Skeletal muscle tissue (tissue), 3 donors: ENCODE measurements at regions not wholly inside any gene's neighbourhood (a gene's known extent, or its start where the extent isn't known, plus 50 kb on each side); places are given as distances from the start of the nearest gene placed in this dataset.
"Not testable (repeated sequence)": the region's sequence is repeated elsewhere in the genome, so short reads cannot be mapped to it uniquely, and the experiment has no call there.

Experiments
- H3K27ac ChIP-seq: one replicate; pipeline ENCODE4 v1.7.0; 2013; ENCODE audit warnings: mild to moderate bottlenecking, low read depth, low read length, inconsistent platforms
- H3K27me3 ChIP-seq, 3 donors: one replicate each; pipeline ENCODE4 v1.7.0; 2013; ENCODE audit warnings: low read length in 3 of 3; ENCODE audit not compliant: control insufficient read depth in 3 of 3, insufficient read depth in 3 of 3
- H3K36me3 ChIP-seq, 3 donors: one replicate each; pipeline ENCODE4 v1.7.0; 2013; ENCODE audit warnings: low read length in 3 of 3; ENCODE audit not compliant: control insufficient read depth in 3 of 3, insufficient read depth in 3 of 3
- H3K4me1 ChIP-seq, 3 donors: one replicate each; pipeline ENCODE4 v1.7.0; 2013; ENCODE audit warnings: low read length in 3 of 3, mild to moderate bottlenecking in 3 of 3; ENCODE audit not compliant: control insufficient read depth in 3 of 3, insufficient read depth in 3 of 3
- H3K4me3 ChIP-seq, 3 donors: one replicate each; pipeline ENCODE4 v1.7.0; 2013; ENCODE audit warnings: low read length in 3 of 3
- H3K9ac ChIP-seq, 3 donors: one replicate each; pipeline ENCODE4 v1.7.0; 2013; ENCODE audit warnings: low read length in 3 of 3, mild to moderate bottlenecking in 3 of 3, moderate library complexity in 2 of 3, low read depth in 1 of 3
- H3K9me3 ChIP-seq, 3 donors: one replicate each; pipeline ENCODE4 v1.7.0; 2013; ENCODE audit warnings: low read length in 3 of 3; ENCODE audit not compliant: control insufficient read depth in 3 of 3
- donor health status: Osteomylitis.

GRCh38 chr6:140811642-140812041 lies 1321.1 kb upstream of the GJE1 start:
- H3K4me1 ChIP-seq, result no peaks in the 10 kb centered on the region
- no peaks in the 10 kb centered on the region for H3K9me3 ChIP-seq
- H3K36me3 ChIP-seq, result no peaks in the 10 kb centered on the region
- no peaks in the 10 kb centered on the region for H3K27me3 ChIP-seq
- H3K9ac ChIP-seq, result no peak overlapping the region
- no peak overlapping the region for H3K27ac ChIP-seq
- H3K4me3 ChIP-seq, result no peak overlapping the region

- Histone ChIP-seq H3K27ac (no peak overlapping the region), H3K9me3 (no peaks in the 10 kb centered on the region), H3K4me3 (no peak overlapping the region), H3K9ac (no peak overlapping the region), H3K27me3 (no peaks in the 10 kb centered on the region), H3K4me1 (no peaks in the 10 kb centered on the region), H3K36me3 (no peaks in the 10 kb centered on the region)
Measured at GRCh38 chr6:140809694-140810101, 1323.0 kb upstream of the GJE1 start.

GRCh38 chr6:140806431-140806830 lies 1326.3 kb upstream of the GJE1 start:
- Histone ChIP-seq H3K36me3 (no peaks in the 10 kb centered on the region), H3K27me3 (no peaks in the 10 kb centered on the region), H3K4me1 (no peaks in the 10 kb centered on the region)

GRCh38 chr6:140794544-140794943 lies 1338.2 kb upstream of the GJE1 start:
- Histone ChIP-seq H3K36me3 (no peaks in the 10 kb centered on the region), H3K9me3 (peaks cover 0 to 2% (median 0%) of the 10 kb centered on the region in 3 donors), H3K9ac (no peak overlapping the region), H3K4me3 (no peak overlapping the region), H3K27me3 (no peaks in the 10 kb centered on the region), H3K4me1 (no peaks in the 10 kb centered on the region), H3K27ac (no peak overlapping the region)

More at GRCh38 chr6:140806431-140806830, 1326.3 kb upstream of the GJE1 start:
- no peaks in the 10 kb centered on the region for H3K9me3 ChIP-seq
- no peak overlapping the region for H3K27ac ChIP-seq
- H3K4me3 ChIP-seq, result no peak overlapping the region
- no peak overlapping the region for H3K9ac ChIP-seq

GRCh38 chr6:140790109-140790508 lies 1342.6 kb upstream of the GJE1 start:
- no peak overlapping the region for H3K27ac ChIP-seq
- H3K9ac ChIP-seq, result no peak overlapping the region
- H3K4me3 ChIP-seq, result no peak overlapping the region
- H3K4me1 ChIP-seq, result no peaks in the 10 kb centered on the region
- no peaks in the 10 kb centered on the region for H3K27me3 ChIP-seq
- H3K36me3 ChIP-seq, result no peaks in the 10 kb centered on the region
- H3K9me3 ChIP-seq, result peaks cover 0 to 2% (median 0%) of the 10 kb centered on the region in 3 donors

- Histone ChIP-seq H3K36me3 (no peaks in the 10 kb centered on the region), H3K9ac (no peak overlapping the region), H3K9me3 (peaks cover 0 to 2% (median 0%) of the 10 kb centered on the region in 3 donors), H3K4me1 (no peaks in the 10 kb centered on the region), H3K4me3 (no peak overlapping the region), H3K27me3 (no peaks in the 10 kb centered on the region), H3K27ac (no peak overlapping the region)
Measured at GRCh38 chr6:140789466-140789865, 1343.3 kb upstream of the GJE1 start.

GRCh38 chr6:140785926-140786325 lies 1346.8 kb upstream of the GJE1 start:
- H3K4me1 ChIP-seq, result no peaks in the 10 kb centered on the region
- no peaks in the 10 kb centered on the region for H3K9me3 ChIP-seq
- no peak overlapping the region for H3K4me3 ChIP-seq
- H3K9ac ChIP-seq, result no peak overlapping the region
- H3K27ac ChIP-seq, result no peak overlapping the region
- no peaks in the 10 kb centered on the region for H3K27me3 ChIP-seq
- H3K36me3 ChIP-seq, result no peaks in the 10 kb centered on the region

GRCh38 chr6:140784573-140784972 lies 1348.2 kb upstream of the GJE1 start:
- H3K4me3 ChIP-seq, result no peak overlapping the region
- no peak overlapping the region for H3K9ac ChIP-seq
- no peak overlapping the region for H3K27ac ChIP-seq
- no peaks in the 10 kb centered on the region for H3K4me1 ChIP-seq
- no peaks in the 10 kb centered on the region for H3K27me3 ChIP-seq
- H3K9me3 ChIP-seq, result no peaks in the 10 kb centered on the region
- H3K36me3 ChIP-seq, result no peaks in the 10 kb centered on the region

GRCh38 chr6:140783504-140783903 lies 1349.2 kb upstream of the GJE1 start:
- not testable (repeated sequence) for H3K9ac ChIP-seq, H3K27me3 ChIP-seq, H3K27ac ChIP-seq, H3K9me3 ChIP-seq, H3K4me1 ChIP-seq, H3K36me3 ChIP-seq, H3K4me3 ChIP-seq

GRCh38 chr6:140782941-140783340 lies 1349.8 kb upstream of the GJE1 start:
- Histone ChIP-seq H3K4me1 (no peaks in the 10 kb centered on the region), H3K4me3 (no peak overlapping the region), H3K27ac (no peak overlapping the region), H3K27me3 (no peaks in the 10 kb centered on the region), H3K9me3 (no peaks in the 10 kb centered on the region), H3K9ac (no peak overlapping the region), H3K36me3 (no peaks in the 10 kb centered on the region)
